Endothelial cell of umbilical vein (primary cell): ENCODE measurements at regions not wholly inside any gene's neighbourhood (a gene's known extent, or its start where the extent isn't known, plus 50 kb on each side); places are given as distances from the start of the nearest gene placed in this dataset.

ENCODE experiments used
- BruUV-seq: library from RNA; stranded (reverse); fragments of 400-500 nt; replicated peaks from 2 replicates; lab custom pipeline; 2021; lab: Mats Ljungman, UMichigan
- CTCF ChIA-PET: fragments of 300-600, 350-600 bp; sonication (Branson Sonifier 250); formaldehyde crosslinking; loops from one replicate; lab custom pipeline; 2021; ENCODE audit warnings: antibody characterized with exemption, inconsistent platforms; lab: Charles Lee
- POLR2A ChIA-PET: fragments of 300-600, 350-600 bp; sonication (Branson Sonifier 250); formaldehyde crosslinking; loops from one replicate; lab custom pipeline; 2021; ENCODE audit warnings: antibody characterized with exemption, inconsistent platforms; lab: Charles Lee
- DNase-seq: peaks from one replicate; pipeline ENCODE4 v3.0.0-alpha.2; 2011; ENCODE audit warnings: low read depth, low spot score
- FAIRE-seq: peaks from 2 replicates; lab custom pipeline; 2011; peaks lifted over from hg19 to GRCh38; lab: Jason Lieb, UNC
- H2AFZ ChIP-seq: 2 replicates; pipeline ENCODE4 v1.6.0; 2012; ENCODE audit warnings: low read depth, low read length, control low read depth, inconsistent platforms
- H3K27ac ChIP-seq: 2 replicates; pipeline ENCODE4 v1.5.1; 2011; ENCODE audit warnings: low read depth, mild to moderate bottlenecking, control low read depth, low read length, moderate library complexity; ENCODE audit not compliant: insufficient read depth
- H3K27me3 ChIP-seq, 2 experiments: 2 replicates each; pipeline versions ENCODE4 v1.6.0 to v1.6.1; 2011; ENCODE audit warnings: low read length in 2 of 2, mixed read lengths in 1 of 2; ENCODE audit not compliant: control insufficient read depth in 2 of 2, insufficient read depth in 2 of 2
- H3K36me3 ChIP-seq, 2 experiments: 2 replicates in 1 of 2; 3 replicates in 1 of 2; pipeline ENCODE4 v1.5.1; 2011; ENCODE audit warnings: low read length in 2 of 2, mild to moderate bottlenecking in 1 of 2, moderate library complexity in 1 of 2; ENCODE audit not compliant: control insufficient read depth in 2 of 2, insufficient read depth in 2 of 2; ENCODE audit errors: extremely low read depth in 1 of 2
- H3K4me1 ChIP-seq: 3 replicates; pipeline ENCODE4 v1.5.1; 2011; ENCODE audit warnings: mild to moderate bottlenecking, low read length; ENCODE audit not compliant: control insufficient read depth, insufficient read depth; ENCODE audit errors: extremely low read depth
- H3K4me2 ChIP-seq: 2 replicates; pipeline ENCODE4 v1.6.1; 2011; ENCODE audit warnings: low read length, control low read depth, mixed read lengths; ENCODE audit not compliant: insufficient read depth
- H3K4me3 ChIP-seq, 3 experiments: fragments of 200-600 bp in 1 of 3; sonication (generic), shearing (Covaris generic) in 1 of 3; replicated peaks in 1 of 3; 2 replicates each; pipeline ENCODE4 v1.5.1; 2011 to 2016; ENCODE audit warnings: control low read depth in 3 of 3, low read length in 3 of 3, mild to moderate bottlenecking in 2 of 3, inconsistent platforms in 1 of 3, low read depth in 1 of 3, moderate library complexity in 1 of 3; ENCODE audit not compliant: insufficient read depth in 1 of 3
- H3K79me2 ChIP-seq: 2 replicates; pipeline ENCODE4 v1.6.0; 2012; ENCODE audit warnings: low read length, inconsistent platforms; ENCODE audit not compliant: control insufficient read depth, insufficient read depth
- H3K9ac ChIP-seq: replicated peaks from 2 replicates; pipeline ENCODE3; 2011; ENCODE audit warnings: low read length, control low read depth; ENCODE audit not compliant: insufficient read depth; ENCODE audit errors: extremely low read depth
- H3K9me1 ChIP-seq: replicated peaks from 3 replicates; pipeline ENCODE4 v1.6.0; 2011; ENCODE audit warnings: mild to moderate bottlenecking, low read length; ENCODE audit not compliant: control insufficient read depth, insufficient read depth; ENCODE audit errors: extremely low read depth
- H3K9me3 ChIP-seq: replicated peaks from 2 replicates; pipeline ENCODE4 v1.5.1; 2012; ENCODE audit warnings: low read length, inconsistent platforms; ENCODE audit not compliant: control insufficient read depth, insufficient read depth
- H4K20me1 ChIP-seq: replicated peaks from 2 replicates; pipeline ENCODE3; 2011; ENCODE audit warnings: mild to moderate bottlenecking, low read length; ENCODE audit not compliant: control insufficient read depth, insufficient read depth; ENCODE audit errors: extremely low read depth
- CTCF ChIP-seq, 2 donors: IDR thresholded peaks; 1 replicate in 1 of 2; 2 replicates in 1 of 2; pipeline ENCODE4 v1.5.1; 2011; ENCODE audit warnings: low read length in 2 of 2, mild to moderate bottlenecking in 2 of 2, moderate library complexity in 2 of 2, control low read depth in 1 of 2, inconsistent platforms in 1 of 2, low read depth in 1 of 2; ENCODE audit not compliant: insufficient read depth in 1 of 2; ENCODE audit errors: extremely low read depth in 1 of 2
- EZH2 ChIP-seq: IDR thresholded peaks from 2 replicates; pipeline ENCODE4 v1.6.1; 2012; ENCODE audit warnings: borderline replicate concordance, low read depth, mild to moderate bottlenecking, moderate library complexity, low read length, inconsistent platforms; ENCODE audit not compliant: severe bottlenecking
- FOS ChIP-seq: IDR thresholded peaks from 2 replicates; pipeline ENCODE4 v1.6.1; 2011; ENCODE audit warnings: mild to moderate bottlenecking, low read length, moderate library complexity, borderline replicate concordance; ENCODE audit not compliant: insufficient read depth
- GATA2 ChIP-seq: IDR thresholded peaks from 2 replicates; pipeline ENCODE4 v1.7.0; 2011; ENCODE audit warnings: low read depth, mild to moderate bottlenecking, moderate library complexity, mixed read lengths, low read length; ENCODE audit not compliant: insufficient read length, insufficient read depth
- JUN ChIP-seq: IDR thresholded peaks from 2 replicates; pipeline ENCODE4 v1.6.1; 2011; ENCODE audit warnings: borderline replicate concordance, low read depth; ENCODE audit not compliant: insufficient read length, insufficient read depth
- MAX ChIP-seq: IDR thresholded peaks from 2 replicates; pipeline ENCODE4 v1.6.1; 2011; ENCODE audit not compliant: insufficient read depth, insufficient read length
- MYC ChIP-seq: IDR thresholded peaks from one replicate; pipeline ENCODE4 v1.6.1; 2011; ENCODE audit warnings: mild to moderate bottlenecking, low read depth, low read length
- POLR2A ChIP-seq: IDR thresholded peaks from 2 replicates; pipeline ENCODE4 v1.6.1; 2012; ENCODE audit warnings: low read depth, mild to moderate bottlenecking, control low read depth, low read length
- POLR2AphosphoS5 ChIP-seq: IDR thresholded peaks from 2 replicates; pipeline ENCODE4 v1.6.1; 2012; ENCODE audit warnings: low read depth, mild to moderate bottlenecking, control low read depth, low read length, moderate library complexity; ENCODE audit not compliant: insufficient read depth
- dilution Hi-C: fragments of 300-500 bp; cut with MboI; formaldehyde crosslinking; loops from one replicate; pipeline ENCODE4 v1.15.0; 2019; ENCODE audit warnings: low sequenced_read_pairs; ENCODE audit not compliant: extremely low pct_ligation_motif_present
- intact Hi-C: fragments of 100-400 bp; cut with micrococcal nuclease; formaldehyde crosslinking; loops from one replicate; pipeline ENCODE4 v1.10.0; 2022

DNA sequence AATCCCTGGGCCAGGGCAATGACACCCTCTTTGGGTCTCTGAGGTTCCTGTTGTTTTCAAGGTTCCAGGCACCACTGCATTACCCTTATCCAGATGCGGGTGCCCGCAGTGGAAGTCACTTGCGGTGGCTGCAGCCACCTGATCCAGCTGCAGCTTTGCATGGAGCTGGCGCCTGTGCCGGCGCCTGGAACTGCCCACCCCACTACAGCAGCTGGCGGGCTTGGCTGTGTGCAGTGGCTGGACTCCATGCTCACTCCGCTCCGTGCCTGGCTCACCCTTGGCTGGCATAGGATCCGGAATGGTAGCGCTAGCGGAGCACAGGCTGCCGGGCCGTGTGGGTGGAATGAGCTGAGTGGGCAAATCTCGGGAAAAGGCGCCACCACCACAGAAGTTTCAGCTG is 832.6 kb upstream of the CADM2 start:
- no peak for DNase-seq
- Histone ChIP-seq H3K9ac (no peak overlapping the region), H3K27me3 (no peaks in the 10 kb centered on the region), H3K36me3 (no peaks in the 10 kb centered on the region), H3K27ac (no peak overlapping the region), H3K9me1 (no peaks in the 10 kb centered on the region), H3K79me2 (no peaks in the 10 kb centered on the region), H3K4me3 (no peak overlapping the region), H4K20me1 (no peaks in the 10 kb centered on the region), H3K9me3 (no peaks in the 10 kb centered on the region), H2AFZ (no peak overlapping the region), H3K4me2 (no peak overlapping the region), H3K4me1 (no peaks in the 10 kb centered on the region)
- CTCF ChIA-PET: no interaction called here
- POLR2A ChIA-PET: no interaction called here
- FAIRE-seq: no peak
- intact Hi-C loops: no loop called here
- no TSS peak for BruUV-seq
- dilution Hi-C loops: no loop called here
- TF ChIP-seq POLR2AphosphoS5 (no peak), MYC (no peak), MAX (no peak), CTCF (IDR thresholded peaks at IDR 0.05; ENCODE audit: extremely low read depth in 1 of 2, insufficient read depth in 1 of 2, low read depth in 1 of 2, low read length in 2 of 2) (no peak), EZH2 (no peak), GATA2 (no peak), FOS (no peak), JUN (no peak), POLR2A (no peak)
